AG09319 (cell line): ENCODE measurements at regions not wholly inside any gene's neighbourhood (a gene's known extent, or its start where the extent isn't known, plus 50 kb on each side); places are given as distances from the start of the nearest gene placed in this dataset.

ENCODE experiments used
- DNase-seq: peaks from one replicate; pipeline ENCODE4 v3.0.0-alpha.2; 2010; ENCODE audit warnings: low read depth; ENCODE audit errors: extremely low read depth
- TF ChIP-seq, protein P1 (sequence below): IDR thresholded peaks from 2 replicates; pipeline ENCODE4 v1.5.1; 2011; ENCODE audit warnings: low read depth, mild to moderate bottlenecking, inconsistent platforms, low read length, moderate library complexity

DNA sequence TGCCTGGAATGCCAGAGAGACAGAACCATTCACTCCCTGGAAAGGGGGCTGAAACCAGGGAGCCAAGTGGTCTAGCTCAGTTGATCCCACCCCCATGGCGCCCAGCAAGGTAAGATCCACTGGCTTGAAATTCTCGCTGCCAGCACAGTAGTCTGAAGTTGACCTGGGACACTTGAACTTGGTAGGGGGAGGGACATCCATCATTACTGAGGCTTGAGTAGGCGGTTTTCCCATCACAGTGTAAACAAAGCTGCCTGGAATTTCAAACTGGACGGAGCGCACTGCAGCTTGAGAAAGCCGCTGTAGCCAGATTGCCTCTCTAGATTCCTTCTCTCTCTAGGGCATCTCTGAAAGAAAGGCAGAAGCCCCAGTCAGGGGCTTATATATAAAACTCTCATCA is 310.7 kb upstream of the DPPA4 start:
- TF ChIP-seq, protein P1, sequence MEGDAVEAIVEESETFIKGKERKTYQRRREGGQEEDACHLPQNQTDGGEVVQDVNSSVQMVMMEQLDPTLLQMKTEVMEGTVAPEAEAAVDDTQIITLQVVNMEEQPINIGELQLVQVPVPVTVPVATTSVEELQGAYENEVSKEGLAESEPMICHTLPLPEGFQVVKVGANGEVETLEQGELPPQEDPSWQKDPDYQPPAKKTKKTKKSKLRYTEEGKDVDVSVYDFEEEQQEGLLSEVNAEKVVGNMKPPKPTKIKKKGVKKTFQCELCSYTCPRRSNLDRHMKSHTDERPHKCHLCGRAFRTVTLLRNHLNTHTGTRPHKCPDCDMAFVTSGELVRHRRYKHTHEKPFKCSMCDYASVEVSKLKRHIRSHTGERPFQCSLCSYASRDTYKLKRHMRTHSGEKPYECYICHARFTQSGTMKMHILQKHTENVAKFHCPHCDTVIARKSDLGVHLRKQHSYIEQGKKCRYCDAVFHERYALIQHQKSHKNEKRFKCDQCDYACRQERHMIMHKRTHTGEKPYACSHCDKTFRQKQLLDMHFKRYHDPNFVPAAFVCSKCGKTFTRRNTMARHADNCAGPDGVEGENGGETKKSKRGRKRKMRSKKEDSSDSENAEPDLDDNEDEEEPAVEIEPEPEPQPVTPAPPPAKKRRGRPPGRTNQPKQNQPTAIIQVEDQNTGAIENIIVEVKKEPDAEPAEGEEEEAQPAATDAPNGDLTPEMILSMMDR = no peak
- DNase-seq = no peak

DNA sequence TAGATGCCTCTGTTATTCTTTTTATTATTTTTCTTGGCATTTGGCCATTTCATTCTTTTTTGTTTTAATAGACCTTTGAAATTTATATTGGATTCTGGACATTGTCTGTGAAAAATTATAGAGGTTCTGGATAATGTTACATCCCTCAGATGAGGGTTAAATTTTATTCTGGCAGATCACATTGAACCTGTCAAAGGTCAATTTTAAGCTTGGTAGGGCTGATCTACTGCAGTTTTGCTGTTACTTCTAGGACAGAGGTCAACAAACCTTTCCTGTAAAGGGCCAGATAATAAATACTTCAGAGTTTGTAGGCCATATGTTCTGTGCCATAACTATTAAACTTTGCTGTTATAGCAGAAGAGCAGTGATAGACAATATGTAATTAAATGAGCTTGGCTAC is 318.9 kb upstream of the DPPA4 start:
- TF ChIP-seq, protein P1 = no peak
- no peak for DNase-seq

DNA sequence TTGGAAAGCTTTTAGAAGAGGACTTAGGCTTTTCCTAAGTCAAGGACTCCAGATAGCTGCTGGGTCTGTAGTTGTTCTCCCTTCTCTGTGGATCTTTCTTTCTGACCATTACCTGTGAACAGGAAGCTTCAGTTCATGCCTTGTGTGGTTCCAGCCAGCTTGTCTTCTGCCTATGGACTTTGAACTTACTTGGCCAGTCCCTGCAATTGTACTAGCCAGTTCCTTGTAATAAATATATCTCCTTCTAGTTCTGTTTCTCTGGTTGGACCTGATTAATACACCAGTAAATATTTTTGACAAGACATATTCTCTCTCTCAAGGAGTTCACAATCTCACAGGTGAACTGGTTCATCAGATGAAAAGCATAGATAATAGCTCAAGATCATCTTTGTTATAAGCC is 341.3 kb upstream of the DPPA4 start:
- DNase-seq = no peak
- TF ChIP-seq, protein P1 = no peak

DNA sequence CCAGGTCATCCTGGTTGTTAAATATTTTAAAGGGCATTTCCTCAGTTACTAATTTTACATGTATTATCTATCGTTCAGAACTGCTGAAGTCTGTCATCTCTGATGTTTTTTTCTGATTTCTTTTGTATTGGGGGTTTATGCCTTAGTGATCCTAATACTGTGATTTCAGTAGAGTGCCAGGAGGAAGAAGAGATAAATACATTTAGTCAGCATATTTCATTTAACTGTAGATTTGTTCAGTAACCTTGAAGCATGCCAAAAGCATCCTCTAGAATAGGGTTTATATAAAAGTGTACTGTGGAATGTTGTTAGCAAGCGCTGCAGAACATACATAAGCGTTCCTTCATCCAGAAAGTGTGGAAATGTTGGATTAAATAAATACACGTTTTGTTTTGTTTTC is 342.3 kb upstream of the DPPA4 start:
- DNase-seq = no peak
- TF ChIP-seq, protein P1 = no peak

DNA sequence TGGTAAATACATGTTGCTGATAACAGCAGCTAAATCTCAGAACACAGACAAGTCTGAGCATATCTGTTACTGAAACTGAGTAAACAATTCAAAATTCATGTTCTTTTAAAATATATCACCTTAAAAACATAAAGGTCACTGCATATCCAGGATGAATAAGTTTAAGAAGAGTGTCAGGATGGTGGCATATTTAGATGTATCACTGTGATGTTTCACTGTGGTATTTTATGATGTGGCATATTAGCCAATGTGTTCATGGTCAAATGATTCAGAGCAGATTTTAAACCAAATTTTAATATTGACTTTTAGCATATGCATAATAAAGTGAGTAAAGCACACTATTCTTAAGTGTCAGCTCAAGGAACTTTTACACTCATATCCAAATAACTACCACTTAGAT is 346.4 kb upstream of the DPPA4 start:
- DNase-seq = no peak
- TF ChIP-seq, protein P1 = no peak

DNA sequence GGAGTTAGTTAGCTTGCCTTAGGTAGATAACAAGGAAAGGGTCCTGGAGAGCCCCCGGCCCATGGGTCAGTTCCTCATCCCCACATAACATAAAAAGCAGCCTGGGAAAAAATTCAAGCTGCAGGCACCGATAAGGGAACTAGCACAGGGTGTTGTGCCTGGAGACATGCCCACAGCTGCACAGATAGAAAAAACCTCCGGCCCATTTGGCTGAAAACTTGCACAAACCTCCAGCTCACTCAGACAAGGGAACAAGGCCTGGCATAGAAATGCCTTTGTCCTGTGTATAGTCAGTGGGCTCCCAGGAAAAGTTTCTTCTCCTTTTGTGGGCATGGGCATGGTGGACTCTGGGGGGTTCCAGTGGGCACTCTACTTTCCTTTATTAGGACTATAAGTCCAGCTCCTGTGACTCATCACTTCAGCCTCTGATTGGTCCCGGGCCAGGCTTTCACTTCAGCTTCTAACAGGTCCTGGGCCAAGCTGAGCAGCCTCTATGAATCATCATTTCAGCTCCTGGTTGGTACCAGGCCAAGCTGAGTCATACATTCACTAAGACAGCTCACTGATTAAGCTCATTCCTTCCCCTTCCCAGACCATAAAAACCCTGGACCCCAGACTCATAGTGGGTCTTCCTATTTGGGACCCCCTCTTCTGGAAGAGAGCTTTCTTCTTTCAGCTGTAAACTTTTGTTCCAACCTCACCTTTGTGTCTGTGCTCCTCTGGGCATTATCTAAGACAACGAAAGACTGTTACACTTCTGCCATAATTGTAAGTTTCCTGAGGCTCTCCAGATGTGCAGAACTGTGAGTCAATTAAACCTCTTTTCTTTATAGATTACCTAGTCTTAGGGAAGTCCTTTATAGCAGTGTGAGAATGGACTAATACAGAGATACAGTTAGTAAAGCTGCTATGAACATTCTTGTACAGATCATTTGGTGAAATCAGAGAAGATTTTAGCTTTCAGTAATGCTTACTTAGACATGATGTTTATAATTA is 348.0 kb upstream of the DPPA4 start:
- DNase-seq = peak; percentile 93
- TF ChIP-seq, protein P1 = no peak

DNA sequence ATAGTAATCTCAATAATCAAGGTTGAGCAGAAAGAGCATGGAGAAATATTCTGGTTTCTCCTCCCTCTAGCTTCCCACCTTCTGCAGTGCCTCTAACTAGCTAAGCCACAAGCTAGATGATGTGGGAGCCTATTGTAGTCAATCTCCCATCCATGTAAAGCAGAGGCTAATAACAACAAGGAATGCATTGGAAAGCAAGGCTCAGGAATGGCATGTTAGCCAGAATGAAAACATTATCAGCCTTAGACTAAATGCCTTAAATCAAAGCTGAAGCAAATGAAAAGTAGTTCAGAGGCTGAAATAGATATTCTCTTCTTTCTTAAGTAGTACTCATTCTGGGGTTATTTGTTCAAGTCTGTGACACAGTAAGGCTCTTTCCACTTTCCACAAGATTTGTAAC is 350.3 kb upstream of the DPPA4 start:
- TF ChIP-seq, protein P1 = no peak
- DNase-seq = no peak
